Osteocyte (in vitro differentiated cells): ENCODE measurements at regions not wholly inside any gene's neighbourhood (a gene's known extent, or its start where the extent isn't known, plus 50 kb on each side); places are given as distances from the start of the nearest gene placed in this dataset.

ENCODE experiments used
- DNase-seq: peaks from one replicate; pipeline ENCODE4 v3.0.0; 2021; ENCODE audit warnings: mixed read lengths; ENCODE audit not compliant: unreplicated experiment; ENCODE audit errors: extremely low spot score
- H3K27ac Mint-ChIP-seq: one replicate; pipeline ENCODE4 v1.8.0; 2021; ENCODE audit warnings: mild to moderate bottlenecking, mixed read lengths; ENCODE audit not compliant: unreplicated experiment
- H3K27me3 Mint-ChIP-seq: one replicate; pipeline ENCODE4 v1.8.0; 2021; ENCODE audit warnings: mixed read lengths; ENCODE audit not compliant: unreplicated experiment
- H3K36me3 Mint-ChIP-seq: one replicate; pipeline ENCODE4 v1.8.0; 2021; ENCODE audit warnings: mixed read lengths; ENCODE audit not compliant: unreplicated experiment
- H3K4me1 Mint-ChIP-seq: one replicate; pipeline ENCODE4 v1.8.0; 2021; ENCODE audit warnings: mixed read lengths; ENCODE audit not compliant: unreplicated experiment
- H3K4me3 Mint-ChIP-seq: one replicate; pipeline ENCODE4 v1.8.0; 2021; ENCODE audit warnings: mild to moderate bottlenecking, moderate library complexity, mixed read lengths; ENCODE audit not compliant: unreplicated experiment
- H3K9me3 Mint-ChIP-seq: one replicate; pipeline ENCODE4 v1.8.0; 2021; ENCODE audit warnings: mixed read lengths; ENCODE audit not compliant: unreplicated experiment
- CTCF ChIP-seq: fragments of 200-600 bp; sonication (generic); IDR thresholded peaks from 2 replicates; pipeline ENCODE4 v1.5.0; 2021; ENCODE audit warnings: antibody characterized with exemption, mild to moderate bottlenecking, moderate library complexity

GRCh38 chr10:55353414-55353813, 552.4 kb upstream of the PCDH15 start:
- Mint-ChIP-seq H3K9me3 (no peaks in the 10 kb centered on the region), H3K4me1 (no peaks in the 10 kb centered on the region), H3K27me3 (peaks cover 3% of the 10 kb centered on the region), H3K36me3 (no peaks in the 10 kb centered on the region), H3K4me3 (no peak overlapping the region), H3K27ac (no peak overlapping the region)
- no peak for DNase-seq
- no peak for TF ChIP-seq CTCF

- no peak overlapping the region for H3K4me3 Mint-ChIP-seq
- TF ChIP-seq CTCF = no peak
- no peaks in the 10 kb centered on the region for H3K4me1 Mint-ChIP-seq
- H3K27me3 Mint-ChIP-seq = peaks cover 6% of the 10 kb centered on the region
- H3K9me3 Mint-ChIP-seq = no peaks in the 10 kb centered on the region
- no peaks in the 10 kb centered on the region for H3K36me3 Mint-ChIP-seq
- no peak for DNase-seq
- no peak overlapping the region for H3K27ac Mint-ChIP-seq
These were observed 550.4 kb upstream of the PCDH15 start for GRCh38 chr10:55351431-55351830.

DNA sequence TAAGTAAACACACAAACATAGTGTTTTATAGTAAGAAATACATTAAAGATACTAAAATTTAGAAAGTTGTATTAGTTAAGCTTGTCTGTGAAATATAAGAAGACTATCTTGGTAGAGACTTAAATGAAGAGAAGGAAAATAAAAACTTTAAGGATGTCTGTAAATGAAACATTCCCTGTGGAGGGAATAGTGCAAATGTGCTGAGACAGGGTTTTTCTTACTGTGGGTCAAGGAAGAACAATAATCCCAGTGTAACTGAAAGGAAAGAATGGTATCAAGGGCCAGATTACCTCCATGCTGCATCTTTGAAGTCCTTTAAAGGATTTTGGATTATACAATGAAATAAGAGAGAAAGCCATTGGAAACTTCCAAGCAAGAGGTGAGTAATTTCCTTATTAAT, 547.5 kb upstream of the PCDH15 start:
- TF ChIP-seq CTCF = no peak
- Mint-ChIP-seq H3K9me3 (no peaks in the 10 kb centered on the region), H3K4me3 (no peak overlapping the region), H3K27me3 (peaks cover 15% of the 10 kb centered on the region), H3K27ac (no peak overlapping the region), H3K36me3 (no peaks in the 10 kb centered on the region), H3K4me1 (no peaks in the 10 kb centered on the region)
- DNase-seq = no peak

GRCh38 chr10:55330486-55330885, 529.5 kb upstream of the PCDH15 start:
- Mint-ChIP-seq H3K27ac (no peak overlapping the region), H3K4me1 (peaks cover 3% of the 10 kb centered on the region), H3K27me3 (peaks cover 4% of the 10 kb centered on the region), H3K36me3 (no peaks in the 10 kb centered on the region), H3K4me3 (no peak overlapping the region), H3K9me3 (no peaks in the 10 kb centered on the region)
- no peak for TF ChIP-seq CTCF
- DNase-seq = no peak

- Mint-ChIP-seq H3K36me3 (no peaks in the 10 kb centered on the region), H3K27ac (no peak overlapping the region), H3K4me1 (peaks cover 3% of the 10 kb centered on the region), H3K9me3 (no peaks in the 10 kb centered on the region), H3K27me3 (peaks cover 2% of the 10 kb centered on the region), H3K4me3 (no peak overlapping the region)
- DNase-seq = no peak
- no peak for TF ChIP-seq CTCF
These were observed 528.8 kb upstream of the PCDH15 start for GRCh38 chr10:55329796-55330195.
